NCI-H146 (cell line): ENCODE measurements at regions not wholly inside any gene's neighbourhood (a gene's known extent, or its start where the extent isn't known, plus 50 kb on each side); places are given as distances from the start of the nearest gene placed in this dataset.
A peak's percentile ranks its signal among the peaks of the same experiment; 100 is the strongest.
"Not testable (repeated sequence)": the region's sequence is repeated elsewhere in the genome, so short reads cannot be mapped to it uniquely, and the experiment has no call there.

ENCODE experiments used
- DNase-seq: peaks from one replicate; lab custom pipeline; 2025; lab: John Stamatoyannopoulos, UW

DNA sequence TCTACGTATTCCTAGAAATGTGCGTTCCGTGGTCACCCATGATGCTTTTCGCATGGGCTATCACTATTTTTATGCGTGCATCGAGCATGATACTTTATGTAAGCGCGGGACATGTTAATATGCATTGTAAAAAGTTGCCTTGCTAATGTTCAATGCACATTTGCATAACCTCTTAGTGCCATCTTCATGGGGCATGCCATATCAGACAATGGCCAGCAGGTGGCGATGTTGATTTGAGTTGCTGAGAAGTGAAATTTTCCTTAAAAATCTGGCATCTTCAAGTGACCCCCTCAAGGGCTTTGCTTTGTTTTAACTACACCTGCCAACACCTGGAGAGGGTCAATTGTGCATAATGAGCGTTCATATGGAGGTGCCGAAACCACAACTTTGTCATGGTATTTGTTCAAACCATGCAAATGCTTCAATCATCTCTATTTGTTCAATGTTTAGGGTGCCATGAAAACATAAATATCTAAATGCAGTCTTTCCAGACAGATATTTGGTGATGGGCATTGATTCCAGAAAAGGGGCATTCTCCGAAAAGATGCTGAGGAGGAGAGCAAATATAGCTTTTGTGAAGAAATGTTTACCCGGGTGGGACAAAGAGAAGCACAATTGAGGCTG lies 833.9 kb upstream of the PRKX start:
- peak; percentile 94 for DNase-seq

DNA sequence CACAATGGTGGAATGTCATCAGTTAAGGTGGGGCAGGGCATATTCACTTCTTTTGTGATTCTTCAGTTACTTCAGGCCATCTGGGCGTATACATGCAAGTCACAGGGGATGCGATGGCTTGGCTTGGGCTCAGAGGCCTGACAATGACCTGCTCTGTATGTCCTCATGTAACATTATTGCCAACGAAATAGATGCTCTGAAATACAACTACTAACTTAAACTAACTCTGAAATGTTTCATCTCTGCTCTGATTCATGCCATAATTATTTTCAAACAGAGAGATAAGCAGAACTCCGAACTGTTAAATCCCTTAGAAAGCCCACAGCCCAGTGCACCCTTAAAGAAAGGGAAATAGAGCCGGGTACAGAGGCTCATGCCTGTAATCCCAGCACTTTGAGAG lies 832.7 kb upstream of the PRKX start:
- not testable (repeated sequence) for DNase-seq

DNA sequence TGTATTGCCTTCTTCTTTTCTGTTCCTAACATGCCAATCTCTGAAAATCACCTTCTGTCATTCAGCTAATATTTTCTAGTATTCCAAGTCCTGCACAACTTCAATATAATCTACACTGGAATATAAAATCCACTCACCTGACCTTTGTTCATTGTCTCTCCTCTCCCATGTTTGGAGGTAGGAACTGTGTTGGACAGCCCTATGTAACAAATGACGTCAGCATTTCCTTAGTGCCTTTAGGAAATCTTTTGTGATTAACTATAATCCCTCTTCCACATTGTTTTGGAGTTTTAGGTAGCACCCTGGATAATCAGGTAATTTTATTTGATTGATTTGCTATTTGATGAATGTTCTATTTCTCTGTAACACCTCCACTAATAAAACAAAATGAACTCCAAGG lies 814.8 kb upstream of the PRKX start:
- DNase-seq = no peak

DNA sequence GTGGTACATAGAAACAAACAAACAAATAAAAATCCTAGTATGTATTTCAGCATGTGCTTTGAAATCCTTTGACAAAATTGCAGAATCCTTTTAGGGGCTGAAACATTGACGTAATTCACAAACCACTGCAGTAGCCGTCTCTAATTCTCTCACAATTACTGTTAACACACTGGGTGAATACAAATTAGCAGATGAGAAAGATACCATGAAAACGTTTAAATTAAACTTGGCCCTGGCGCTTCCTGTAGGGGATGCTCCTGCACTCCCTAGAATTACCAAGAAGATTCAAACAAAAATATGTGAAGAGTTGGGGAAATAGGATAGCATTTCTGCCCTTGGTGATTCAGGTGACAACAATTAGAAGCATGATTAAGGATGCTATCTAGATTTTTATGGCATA lies 772.5 kb upstream of the PRKX start:
- no peak for DNase-seq

DNA sequence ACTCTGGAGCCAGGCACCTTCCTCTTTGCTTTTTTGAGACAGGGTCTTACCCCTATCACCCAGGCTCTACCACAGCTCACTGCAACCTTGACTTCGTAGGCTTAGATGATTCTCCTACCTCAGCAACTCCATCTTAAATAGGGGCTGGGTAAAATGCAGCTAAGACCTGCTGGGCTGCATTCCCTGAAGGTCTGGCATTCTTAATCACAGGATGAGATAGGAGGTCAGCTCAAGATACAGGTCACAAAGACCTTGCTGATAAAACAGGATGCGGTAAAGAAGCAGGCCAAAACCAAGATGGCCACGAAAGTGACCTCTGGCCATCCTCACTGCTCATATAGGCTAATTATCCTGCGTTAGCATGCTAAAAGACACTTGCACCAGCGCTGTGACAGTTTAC lies 770.8 kb upstream of the PRKX start:
- DNase-seq = no peak

DNA sequence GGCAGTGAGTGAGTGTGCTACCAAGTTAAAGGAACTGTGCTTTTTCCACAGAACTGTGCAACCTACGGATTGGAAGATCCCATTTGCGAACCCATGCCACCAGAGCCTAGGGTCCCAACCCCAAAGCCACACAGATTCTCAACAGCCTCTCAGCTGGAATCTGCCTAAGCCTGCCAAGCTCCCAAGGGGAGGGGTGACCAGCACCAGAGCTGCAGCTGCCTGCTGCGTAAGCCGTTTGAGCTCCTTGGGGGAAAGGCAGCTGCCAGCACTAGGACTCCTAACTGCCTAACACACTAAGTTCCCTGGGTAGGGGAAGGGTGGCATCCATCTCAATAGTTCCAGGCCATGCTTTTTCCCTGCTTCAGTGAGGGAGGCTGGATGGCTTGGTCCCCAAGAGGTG lies 738.1 kb upstream of the PRKX start:
- no peak for DNase-seq

DNA sequence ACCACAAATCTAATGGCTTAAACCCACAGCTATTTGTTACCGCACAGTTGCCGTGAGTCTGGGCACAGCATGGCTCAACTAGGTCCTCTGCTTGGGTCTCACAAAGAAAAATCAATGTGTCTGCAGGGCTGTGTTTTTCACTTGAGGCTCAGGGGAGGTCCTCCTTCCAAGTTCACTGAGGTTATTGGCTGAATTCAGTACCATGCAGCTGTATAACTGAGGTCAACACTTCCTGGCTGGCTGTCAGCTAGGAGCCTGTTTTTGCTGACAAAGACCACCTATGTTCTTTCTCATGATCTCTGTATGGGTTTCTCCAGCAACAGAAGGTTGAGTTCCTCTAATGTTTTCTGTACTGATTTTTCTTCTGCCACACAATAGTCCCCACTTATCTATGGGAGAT lies 736.7 kb upstream of the PRKX start:
- DNase-seq = no peak

DNA sequence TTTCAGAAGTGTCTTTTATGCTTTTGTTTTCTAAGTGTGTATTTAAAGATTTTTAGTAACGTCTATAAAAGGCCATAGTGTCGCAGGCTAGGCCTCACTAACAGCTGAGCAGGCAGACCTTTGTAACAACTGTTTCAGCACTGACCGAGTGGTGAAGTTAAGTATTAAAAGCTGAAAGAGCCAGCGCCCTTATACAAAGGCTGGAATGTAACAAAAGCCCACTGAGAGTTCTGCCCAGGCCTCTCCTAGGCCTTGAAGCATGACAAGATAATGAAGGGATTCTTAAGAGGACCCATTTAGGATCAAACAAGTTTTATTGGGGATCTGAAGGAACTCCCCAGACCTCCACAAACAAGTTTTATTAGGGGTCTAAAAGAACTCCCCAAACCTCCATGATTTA lies 722.5 kb upstream of the PRKX start:
- no peak for DNase-seq

DNA sequence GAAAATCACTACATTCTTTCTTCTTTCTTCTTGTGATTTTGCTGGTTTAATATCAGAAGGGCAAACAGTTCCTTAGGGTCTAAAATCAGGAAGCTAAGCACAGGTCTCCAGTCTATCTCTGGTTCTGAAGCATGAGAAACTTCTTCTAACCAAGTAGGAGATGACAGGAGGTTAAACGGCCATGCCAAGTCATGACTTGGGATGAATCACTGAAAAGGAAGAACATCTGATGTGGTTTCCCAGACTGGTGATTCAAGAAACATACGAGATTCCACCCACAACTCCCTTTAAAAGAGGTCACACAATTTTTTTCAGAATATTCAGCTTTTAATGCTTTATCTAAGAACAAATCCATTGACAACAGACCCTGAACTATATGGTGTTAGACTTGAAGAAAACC lies 684.0 kb upstream of the PRKX start:
- DNase-seq = no peak

DNA sequence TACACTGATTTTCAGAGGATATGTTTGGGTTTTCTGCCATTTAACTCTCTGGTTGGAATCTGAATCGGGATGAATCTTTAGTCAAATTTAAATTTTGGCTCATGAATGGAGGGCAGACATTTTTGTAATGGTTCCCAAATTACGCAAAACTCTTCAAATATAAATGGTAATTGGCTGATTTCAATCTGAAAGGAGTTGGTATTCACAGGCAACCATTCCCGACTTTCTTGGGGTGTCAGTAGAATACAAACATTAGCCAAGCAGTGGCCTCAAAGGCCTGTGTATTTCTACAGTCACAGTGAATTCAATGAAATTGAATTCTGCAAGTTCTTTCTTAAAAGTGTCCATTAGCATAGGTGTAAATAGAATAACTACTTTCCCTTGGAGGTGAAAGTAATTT lies 668.8 kb upstream of the PRKX start:
- DNase-seq = no peak

DNA sequence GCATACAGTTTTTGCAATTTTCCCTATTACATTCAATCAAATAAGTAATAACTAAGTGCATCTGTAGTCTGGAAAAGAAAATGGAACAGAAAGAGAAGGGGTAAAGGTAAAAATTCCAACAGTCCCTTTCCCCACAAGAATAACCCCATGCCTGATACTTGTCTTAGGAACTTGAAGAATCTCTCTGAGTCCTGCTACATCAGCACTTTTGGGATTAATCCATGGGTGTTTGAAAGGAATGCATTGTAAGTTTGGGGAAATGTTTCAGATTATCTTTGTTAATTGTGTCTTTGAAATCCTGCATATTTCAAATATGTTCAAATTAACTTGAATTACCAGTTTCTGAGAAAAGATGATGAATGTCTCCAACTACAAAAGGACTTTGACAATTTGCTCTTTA lies 667.3 kb upstream of the PRKX start:
- DNase-seq = no peak

DNA sequence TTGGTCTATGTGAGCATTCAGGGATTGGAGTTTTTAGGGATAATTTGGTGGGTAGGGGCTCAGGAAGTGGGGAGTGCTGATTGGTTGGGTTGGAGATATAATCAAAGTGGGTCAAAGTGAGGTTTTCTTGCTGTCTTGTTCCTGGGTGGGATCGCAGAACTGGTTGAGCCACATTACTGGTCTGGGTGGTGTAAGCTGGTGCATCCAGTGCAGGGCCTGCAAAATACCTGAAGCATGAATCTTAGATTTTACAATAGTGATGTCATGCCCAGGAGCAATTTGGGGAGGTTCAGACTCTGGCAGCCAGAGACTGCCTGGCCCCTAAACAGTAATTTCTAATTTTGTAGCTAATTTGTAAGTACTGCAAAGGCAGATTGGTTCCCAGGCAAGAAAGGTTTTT lies 665.6 kb upstream of the PRKX start:
- DNase-seq = no peak

DNA sequence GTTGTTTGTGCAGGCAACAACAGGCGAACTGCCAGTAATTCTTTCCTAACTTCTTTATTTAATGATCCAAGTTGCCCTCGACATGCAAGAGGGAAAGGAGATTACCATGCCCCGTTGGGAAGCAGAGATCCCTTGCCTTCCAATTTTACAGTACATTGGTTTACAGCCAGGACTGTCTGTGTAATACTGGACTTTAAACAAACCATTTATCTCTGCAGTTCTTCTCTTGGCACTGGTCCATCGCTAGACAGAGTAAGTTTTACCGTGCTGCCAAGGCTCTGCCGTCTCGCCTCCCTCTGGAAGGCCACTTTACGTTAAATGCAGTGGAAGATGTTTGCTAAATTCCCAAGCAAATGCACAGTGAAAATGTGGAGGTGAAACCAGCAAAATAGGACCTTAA lies 660.3 kb upstream of the PRKX start:
- no peak for DNase-seq

DNA sequence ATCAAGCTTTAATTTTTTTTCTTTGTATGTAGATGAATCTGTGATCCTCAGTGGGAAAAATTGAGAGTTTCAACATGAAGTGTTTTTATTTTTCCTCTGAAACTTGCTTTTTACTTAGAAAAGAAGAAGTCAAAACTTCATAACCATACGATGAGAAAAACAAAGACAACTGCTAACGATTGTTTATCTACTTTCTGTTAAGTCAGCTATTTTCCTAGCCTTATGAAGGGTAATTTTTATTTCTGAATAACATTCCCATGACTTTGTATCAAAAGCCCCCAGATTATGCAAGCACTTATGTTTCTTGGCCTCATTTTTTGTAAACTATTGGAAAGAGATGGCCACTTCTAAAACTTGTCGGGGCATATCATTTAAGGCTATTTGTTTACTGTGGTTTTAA lies 645.1 kb upstream of the PRKX start:
- DNase-seq = no peak

DNA sequence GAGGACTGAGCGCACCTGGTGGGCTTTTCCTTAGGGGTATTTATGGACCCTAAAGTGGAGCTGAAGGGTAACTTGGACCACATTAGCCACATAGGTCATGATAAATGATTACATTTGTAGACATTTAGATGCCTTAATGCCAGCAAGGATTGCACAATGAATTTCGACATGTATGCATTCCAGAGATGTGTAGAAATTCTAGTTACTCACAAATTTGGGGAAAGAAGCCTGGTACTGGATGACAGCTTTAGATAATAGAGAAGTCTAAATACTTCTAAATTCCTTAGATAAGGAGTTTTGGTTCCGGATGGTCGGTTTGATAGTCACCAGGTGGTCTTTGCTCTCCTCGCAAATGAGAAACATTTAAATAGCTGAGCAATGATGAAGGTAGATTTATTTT lies 609.5 kb upstream of the PRKX start:
- DNase-seq = no peak

DNA sequence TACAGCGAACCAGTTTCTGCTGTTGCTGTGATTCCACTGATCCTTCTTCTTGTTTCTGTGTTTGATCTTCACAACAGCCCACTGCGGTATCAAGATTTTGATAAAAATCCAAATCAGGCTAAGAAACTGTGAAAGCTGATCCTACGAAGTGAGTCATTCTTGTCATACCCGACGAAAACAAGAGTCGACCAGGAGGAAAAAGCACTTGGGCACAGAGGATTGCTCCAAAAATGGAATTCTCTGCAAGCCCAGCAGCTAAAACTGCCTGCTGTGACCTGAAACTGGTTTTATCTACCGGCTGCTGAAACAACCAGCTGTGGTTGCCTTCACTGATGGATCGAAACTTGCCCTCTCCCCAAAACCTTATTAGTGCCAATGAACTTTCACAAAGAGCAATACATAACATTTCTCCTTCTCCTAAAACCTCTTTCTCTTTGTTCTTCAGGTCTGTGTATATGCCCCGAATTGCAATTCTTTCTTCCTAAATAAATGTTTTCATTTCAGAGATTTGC lies 607.0 kb upstream of the PRKX start:
- no peak for DNase-seq

DNA sequence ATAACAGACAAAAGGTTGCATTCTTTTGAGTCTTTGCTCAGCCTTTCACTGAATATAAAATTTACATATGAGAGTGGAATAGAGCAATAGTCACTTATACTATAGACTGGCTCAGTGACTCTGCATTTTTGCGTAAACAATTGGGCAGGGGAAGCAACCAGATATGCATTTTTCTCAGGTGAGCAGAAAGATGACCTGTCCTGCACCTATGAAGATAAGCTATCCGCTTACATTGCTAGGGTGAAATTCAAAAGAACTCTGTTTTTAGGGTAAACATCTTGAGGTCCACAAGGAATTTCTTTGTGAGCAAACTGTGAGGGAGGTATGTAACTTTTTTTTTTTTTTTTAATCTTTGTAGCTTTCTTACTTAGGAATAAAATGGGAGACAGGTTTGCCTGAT lies 602.4 kb upstream of the PRKX start:
- no peak for DNase-seq

DNA sequence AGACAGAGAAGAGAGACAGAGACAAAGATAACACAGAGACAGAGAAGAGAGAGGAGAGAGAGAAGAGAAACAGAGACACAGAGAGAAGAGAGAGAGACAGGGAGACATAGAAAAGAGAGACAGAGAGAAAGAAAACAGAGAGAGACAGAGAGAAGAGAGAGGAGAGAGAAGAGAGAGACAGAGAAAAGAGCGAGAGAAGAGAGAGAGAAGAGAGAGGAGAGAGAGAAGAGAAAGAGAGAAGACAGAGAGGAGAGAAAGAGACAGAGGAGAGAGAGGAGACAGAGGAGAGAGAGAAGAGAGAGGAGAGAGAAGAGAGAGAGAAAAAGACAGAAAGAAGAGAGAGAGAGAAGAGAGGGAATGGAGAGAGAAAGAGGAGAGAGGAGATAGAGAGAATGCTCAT lies 601.1 kb upstream of the PRKX start:
- no peak for DNase-seq

DNA sequence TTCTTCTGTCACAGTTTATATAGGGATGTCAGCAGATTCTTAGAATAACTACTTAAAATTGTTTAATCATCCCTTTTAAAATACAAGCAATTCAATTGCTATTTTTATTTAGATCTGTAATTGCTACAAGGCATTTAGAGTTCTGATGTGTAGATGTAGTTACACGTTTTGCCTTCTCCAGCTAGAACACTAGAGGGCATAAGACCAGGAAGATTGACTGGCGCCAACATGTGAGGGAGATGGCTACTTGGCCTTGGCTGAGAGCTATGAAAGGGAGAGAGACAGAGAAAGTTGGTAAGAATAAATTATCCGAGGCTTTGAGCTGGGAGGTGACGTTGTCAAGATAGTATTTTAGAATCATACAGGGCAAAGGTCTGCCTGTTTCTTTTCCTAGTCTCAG lies 563.7 kb upstream of the PRKX start:
- DNase-seq = no peak

DNA sequence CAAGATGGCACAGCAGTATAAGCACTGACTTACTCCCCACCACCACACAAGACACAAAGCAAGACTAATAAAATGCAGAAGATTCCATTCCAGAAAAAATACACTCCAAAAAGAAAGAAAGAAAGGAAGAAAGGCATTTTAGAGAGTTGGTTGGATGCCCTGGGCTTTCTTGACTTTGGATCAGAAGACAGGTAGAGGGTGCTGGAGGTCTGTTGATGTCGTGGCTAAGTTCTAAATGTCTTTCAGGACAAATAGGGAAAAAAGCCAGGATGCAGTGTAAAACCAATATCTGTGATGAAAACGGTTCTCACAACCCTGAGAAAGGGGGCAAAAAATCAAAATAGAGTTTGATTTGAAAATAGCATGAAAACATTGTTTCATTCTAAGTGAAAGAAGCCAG lies 555.2 kb upstream of the PRKX start:
- DNase-seq = peak; percentile 34

DNA sequence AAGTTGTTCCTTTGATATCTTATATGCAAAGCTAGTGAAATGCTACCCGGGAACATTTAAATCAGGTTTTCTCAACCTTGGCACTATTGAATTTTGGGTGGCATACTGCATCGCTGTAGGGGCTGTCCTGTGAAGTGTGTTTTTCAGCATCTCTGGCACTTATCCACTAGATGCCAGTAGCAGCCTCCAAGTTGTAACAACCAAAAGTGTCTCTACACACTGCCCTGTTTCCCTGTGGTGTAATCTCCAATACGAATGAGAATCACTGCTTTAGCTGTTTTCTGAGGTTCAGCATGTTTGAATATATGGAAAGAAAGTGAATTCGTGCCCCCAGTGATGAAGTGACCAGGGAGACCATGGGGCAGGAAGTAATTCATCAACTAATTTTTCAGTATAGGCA lies 551.6 kb upstream of the PRKX start:
- DNase-seq = peak; percentile 2

DNA sequence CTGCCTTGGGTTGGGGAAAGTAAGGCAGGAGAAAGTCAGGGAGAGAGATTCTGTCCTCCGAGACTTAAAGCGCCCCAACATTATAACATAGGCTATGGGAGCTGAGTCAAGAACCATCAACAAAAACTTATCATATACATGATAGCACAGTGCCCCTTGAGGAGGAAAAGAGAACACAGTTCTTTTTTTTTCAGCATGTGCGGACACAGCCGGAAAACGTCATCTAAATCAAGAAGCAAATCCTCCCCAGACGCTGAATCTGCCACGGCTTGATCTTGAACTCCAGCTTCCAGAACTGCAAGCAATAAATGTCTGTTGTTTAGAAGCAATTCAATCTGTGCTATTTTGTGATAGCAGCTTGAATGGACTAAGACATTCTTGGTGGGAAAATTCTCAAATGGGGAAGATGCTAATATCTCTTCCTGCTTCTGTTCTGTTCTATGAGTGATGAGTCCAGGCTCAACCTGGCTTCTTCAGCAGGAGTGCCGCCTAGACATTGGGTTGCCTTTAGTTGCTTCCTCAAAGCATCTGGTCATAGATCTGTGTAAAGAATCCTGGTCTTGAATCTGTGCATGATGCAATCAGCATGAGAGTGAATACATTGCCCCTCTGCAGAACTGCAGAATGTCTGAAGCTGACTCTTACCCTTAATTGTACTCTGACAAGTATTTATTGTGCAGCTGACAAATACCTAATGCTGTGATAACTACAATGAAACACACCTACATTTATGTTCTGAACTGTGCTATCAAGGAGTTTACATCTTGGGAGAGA lies 549.8 kb upstream of the PRKX start:
- DNase-seq = peak; percentile 66

DNA sequence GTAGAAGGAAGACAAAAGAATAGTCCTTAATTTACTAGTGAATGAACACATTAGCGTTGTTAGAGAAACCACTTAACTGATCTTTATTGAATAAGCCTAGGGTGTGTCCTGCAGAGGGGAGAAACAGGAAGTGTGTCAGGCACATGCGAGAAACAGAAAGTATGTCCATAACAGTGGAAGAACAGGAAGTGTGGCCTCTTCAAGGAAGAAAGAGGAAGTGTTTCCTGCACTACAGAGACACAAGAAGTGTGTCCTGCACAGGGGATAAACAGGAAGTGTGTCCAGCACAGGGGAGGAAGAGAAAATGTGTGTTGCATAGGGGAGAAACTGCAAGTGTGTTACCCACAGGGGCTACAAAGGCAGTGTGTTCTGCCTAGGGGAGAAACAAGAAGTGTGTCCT lies 539.6 kb upstream of the PRKX start:
- DNase-seq = no peak

DNA sequence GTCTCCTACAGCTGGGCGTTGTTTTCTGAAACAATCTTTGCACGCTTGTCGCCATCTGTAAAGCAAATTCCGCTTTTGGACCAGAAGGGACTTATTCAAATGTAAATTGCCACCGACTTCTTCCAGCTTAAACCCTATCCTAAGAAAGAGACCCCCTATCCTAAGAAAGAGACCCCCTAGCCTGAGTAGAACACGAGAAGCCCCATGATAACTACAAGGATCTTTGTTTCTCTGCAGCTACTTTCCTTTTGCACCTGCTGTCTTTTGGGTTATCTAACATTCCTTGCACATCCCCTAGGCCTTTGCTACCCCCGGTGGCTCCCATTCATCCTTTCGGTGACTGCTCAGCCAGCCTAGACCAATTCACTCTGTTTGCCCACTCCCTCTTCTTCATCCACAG lies 536.0 kb upstream of the PRKX start:
- DNase-seq = no peak
